T-helper 1 cell treated with Interleukin-12 subunit alpha and Interleukin-12 subunit beta and Interleukin-4 antibody, amounts not matched to agents 30 ng/mL and 1 ng/mL, for 36 hours (primary cell): ENCODE measurements at regions not wholly inside any gene's neighbourhood (a gene's known extent, or its start where the extent isn't known, plus 50 kb on each side); places are given as distances from the start of the nearest gene placed in this dataset.
"Not testable (repeated sequence)": the region's sequence is repeated elsewhere in the genome, so short reads cannot be mapped to it uniquely, and the experiment has no call there.

Experiments used
- intact Hi-C: fragments of 100-400 bp; cut with micrococcal nuclease; formaldehyde crosslinking; loops from one replicate; pipeline ENCODE4 v1.15.1; 2024

DNA sequence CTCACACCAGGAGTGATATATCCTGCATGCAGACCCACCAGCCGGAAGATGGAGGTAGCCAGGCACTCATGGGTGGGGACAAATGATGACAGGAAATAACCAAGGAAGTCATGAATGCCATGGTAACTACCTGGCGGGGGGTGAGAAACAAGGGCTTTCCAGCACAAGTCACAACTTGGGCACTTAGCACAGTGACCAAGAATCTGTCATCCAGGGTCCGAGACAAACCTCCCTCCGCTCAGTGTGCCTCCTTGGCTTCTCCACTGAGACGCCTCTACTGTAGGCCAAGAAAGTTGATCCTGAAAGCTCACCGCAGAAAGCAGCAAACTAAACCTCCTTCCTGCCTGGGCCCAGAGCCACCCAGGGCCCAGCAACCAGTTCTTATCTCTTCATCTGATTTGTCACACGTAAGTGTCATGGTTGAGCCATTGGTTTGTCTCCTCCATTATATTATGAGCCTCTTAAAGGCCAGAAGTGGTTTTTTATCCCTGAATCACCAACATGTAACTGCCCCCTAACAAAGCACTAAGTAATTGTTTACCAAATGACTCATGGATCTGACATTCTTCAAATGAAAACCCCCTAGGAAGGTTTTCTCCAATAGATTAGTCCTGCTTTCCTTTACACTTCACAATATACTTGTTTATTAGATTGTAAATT is 84.3 kb upstream of the TAB2 start:
- intact Hi-C loops: loop anchor here (1.0 to 2.0 kb wide), 3 partner anchors 15 to 52 kb away; no protein-coding TSS in a partner anchor

DNA sequence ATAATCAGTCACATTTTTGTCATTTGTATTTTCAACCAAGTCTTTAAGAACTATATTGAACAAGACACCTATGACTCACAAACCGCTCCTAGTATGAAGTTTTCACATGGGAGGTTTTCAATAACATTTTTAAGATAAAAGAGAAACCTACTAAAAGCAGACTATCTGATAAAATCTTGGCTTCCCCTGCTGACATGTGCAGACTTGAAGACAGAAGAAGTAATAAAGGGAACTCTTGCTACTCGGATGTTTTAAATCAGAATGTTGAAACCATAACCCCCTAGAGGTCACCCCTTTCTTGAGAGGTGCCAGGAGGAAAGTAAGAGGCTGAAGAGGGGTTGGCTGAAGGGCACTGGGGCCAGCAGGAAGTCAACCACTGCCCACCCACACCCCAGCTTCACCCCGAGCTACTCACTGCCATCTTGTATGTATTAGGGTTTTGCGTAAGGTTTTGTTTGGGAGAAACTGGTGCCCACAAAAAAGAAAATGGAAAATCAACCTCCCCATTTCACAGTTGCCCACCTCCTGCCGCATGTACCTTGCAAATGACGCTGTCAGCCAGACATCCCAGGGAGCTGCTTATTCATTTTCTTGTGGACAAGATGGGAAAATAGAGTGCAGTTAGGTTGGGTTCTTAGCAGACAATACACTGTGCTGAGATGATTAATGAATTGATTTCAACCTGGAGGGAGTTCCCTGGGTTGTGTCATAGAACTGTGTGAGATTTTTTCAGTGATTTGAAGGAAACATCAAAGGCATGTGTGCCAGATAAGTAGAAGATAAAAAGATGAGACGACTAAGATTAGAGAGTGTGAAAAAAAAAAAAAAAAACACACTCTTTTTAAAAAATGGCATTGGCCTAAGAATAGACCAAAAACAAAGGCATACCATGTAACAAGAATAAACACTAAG is 83.2 kb upstream of the TAB2 start:
- intact Hi-C loops: loop anchor here (1.0 to 2.0 kb wide), 11 partner anchors 15 to 260 kb away; partner anchors contain the start of gene TAB2

DNA sequence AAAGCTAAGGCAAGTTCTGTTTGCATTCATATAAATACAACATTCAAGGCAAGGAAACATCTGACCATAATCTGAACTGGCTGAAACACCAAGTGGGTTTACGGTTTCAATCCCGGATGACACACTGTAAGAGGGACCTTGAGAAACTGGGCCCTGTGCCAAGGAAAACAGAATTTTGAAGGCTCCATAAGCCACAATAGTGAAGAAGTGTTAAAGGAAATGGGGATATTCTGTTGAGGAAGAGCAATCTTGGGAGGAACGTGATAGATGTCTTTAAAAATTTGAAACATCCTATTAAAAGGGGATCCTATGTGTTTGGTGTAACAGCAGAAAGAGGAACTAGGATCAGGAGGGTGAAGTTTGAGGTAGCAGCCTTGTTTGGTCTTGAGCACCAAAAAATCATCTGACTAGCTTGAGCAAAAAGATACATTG is 82.4 kb upstream of the TAB2 start:
- intact Hi-C loops: loop anchor here (2.0 kb wide), 1 partner anchor 260 kb away; no protein-coding TSS in a partner anchor

DNA sequence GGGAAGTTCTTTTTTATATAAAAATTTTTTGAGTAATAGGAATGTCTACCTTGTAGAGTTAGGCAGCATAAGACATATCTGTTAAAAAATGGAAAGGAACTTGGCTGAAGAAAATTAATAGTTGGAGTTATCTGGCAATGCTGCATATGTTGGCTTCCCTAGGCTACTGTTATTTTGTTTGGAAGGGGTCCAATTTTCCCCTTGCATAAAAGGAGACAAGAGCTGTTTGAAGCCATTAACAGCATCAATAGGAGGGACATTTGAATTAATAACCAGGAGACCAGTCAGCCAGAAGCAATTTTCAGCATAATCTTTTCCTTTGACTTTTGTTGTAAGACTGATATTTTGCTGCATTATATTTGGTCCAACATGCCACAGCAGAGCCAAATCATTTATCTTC is 80.9 kb upstream of the TAB2 start:
- intact Hi-C loops: no loop called here

DNA sequence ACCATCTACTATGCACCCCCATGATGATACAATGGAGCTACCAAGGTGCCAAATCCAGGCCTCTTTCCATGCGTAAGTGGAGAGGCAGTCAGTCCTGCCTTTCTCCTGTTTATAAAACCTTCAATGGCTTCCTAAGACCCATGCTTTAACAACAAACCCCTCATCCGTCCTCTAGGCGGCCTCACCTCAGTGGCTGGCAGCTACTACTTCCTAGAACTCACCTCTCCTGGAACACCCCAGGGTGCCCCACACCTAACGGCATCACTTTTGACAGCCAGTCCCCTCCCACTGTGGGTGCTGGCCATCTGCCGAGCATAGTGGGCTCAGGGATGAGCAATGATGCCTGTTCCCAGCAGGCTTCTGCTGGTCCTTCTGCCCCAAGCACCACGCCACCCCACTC is 80.0 kb upstream of the TAB2 start:
- intact Hi-C loops: no loop called here

DNA sequence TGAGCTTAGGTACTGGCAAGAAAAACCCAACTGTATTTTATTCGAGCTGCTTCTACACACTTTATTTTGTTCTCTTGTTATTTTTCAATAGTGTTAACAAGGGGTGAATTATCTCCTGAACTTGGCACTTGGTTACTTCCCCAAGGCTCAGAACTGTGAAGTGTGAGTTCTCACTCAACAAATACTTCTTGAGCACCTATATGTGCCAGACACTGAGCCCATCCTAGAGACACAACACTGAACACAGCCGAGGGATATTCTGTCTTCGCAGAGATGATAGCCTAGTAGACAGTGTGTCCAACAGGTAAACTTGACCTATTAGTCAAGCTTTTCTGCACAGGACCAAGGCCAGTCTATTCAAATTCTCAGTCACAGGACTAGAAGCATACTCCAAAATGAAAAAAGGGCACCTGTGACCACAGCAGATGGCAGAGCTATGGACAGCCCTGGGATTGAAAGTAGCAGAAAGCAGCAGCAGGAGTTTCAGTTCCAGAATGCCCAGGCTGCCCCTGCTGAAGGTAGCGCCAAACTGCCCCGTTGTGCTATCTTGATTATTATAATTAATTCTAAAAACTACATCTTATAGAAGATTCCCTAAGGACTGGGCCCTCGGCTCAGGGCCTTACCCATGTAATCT is 77.8 kb upstream of the TAB2 start:
- intact Hi-C loops: no loop called here

DNA sequence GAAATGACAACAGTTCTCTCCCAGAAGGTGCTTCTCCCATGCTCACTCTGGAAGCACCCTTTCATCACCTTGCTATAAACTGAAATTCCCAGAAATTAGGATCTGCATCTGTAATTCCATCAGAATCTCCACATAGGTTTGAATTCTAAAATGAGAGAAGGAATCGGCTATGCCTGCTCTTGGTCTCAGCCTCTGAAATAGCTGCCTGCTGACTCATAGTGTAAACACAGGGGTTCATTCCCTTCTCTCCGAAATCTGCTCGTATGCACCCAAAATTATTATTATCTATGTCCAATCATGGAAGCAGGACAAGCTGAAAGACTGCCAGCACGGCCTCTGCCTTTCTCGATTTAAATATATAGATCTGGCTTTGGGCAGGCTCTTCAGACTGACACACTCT is 74.6 kb upstream of the TAB2 start:
- intact Hi-C loops: no loop called here

DNA sequence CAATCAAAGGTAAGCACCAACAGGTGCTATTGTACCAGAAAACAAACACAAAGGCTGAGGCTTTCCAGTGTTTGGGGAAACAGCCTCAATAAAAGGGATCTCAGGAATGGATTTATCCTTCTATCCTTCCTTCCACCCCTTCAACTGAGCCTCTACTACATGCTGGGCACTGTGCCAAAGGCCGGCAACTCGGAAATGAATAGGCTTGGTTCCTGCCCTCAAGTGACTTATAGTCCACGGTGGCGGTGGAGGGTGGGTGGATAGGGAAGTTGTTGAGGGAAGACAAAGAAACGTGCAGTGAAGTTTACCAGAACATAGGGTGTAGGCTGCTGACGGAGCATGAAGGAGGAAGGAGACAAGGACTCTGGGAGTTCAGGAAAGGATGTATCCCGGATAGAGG is 73.4 kb upstream of the TAB2 start:
- intact Hi-C loops: no loop called here

DNA sequence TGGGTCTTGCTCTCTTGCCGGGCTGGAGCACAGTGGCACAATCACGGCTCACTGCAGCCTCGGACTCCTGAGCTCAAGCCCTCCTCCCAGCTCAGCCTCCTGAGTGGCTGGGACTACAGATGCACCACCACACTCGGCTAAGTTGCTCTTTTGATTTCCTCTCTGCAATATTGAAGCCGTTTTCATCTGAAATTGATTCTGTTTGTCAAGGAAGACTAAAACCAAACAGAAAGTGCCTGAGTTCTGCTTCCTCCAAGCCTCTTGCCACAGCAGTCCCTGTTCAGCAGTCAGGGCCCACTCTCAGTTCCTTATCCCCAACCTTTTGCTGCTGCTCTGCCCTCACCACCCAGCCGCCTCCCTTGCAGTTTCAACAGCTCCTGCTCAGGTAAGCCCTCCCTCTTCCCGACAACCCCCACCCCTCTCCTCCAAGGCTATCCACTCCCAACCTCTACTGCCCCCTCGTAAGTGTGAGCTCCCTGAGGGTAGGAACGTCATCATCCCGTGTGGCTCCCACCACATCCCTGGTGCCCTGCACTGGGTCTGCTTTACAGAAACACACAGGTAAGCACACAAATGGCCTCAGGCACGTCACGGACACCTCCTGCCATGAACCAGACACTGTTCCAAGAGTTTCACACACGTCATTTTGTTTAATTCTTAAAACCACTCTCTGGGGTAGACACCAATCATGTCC is 70.7 kb upstream of the TAB2 start:
- intact Hi-C loops: no loop called here

DNA sequence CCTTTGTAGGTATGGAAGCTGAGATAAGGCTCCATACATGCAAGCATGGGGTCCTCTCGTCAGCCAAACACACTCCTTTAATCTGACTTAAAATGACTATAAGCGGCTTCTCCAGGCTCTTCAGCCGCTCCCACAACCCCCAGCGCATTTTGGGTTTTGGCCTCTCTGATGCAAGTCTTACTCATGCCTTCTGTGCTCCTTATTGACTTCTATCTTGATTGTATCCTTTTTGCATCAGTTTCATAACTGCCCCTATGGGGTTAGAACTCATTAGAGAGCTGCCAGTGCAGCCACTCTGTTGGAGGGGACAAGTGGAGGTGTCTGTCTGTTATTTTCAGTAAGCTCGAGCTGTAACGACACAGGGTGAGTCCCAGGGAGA is 70.1 kb upstream of the TAB2 start:
- intact Hi-C loops: no loop called here

DNA sequence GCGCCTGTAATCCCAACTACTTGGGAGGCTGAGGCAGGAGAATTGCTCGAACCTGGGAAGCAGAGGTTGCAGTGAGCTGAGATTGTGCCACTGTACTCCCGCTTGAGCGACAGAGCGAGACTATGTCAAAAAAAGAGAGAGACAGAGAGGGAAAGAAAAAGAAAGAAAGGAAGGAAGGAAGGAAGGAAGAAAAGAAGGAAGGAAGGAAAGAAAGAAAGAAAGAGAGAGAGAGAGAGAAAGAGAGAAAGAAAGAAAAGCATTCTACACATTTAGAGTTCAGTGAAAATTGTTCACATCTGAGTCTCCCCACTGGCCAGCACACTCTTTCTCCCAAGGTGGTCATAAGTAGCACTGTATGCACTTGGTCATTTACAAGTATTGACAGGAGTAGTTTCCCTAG is 69.2 kb upstream of the TAB2 start:
- intact Hi-C loops: not testable (repeated sequence)

DNA sequence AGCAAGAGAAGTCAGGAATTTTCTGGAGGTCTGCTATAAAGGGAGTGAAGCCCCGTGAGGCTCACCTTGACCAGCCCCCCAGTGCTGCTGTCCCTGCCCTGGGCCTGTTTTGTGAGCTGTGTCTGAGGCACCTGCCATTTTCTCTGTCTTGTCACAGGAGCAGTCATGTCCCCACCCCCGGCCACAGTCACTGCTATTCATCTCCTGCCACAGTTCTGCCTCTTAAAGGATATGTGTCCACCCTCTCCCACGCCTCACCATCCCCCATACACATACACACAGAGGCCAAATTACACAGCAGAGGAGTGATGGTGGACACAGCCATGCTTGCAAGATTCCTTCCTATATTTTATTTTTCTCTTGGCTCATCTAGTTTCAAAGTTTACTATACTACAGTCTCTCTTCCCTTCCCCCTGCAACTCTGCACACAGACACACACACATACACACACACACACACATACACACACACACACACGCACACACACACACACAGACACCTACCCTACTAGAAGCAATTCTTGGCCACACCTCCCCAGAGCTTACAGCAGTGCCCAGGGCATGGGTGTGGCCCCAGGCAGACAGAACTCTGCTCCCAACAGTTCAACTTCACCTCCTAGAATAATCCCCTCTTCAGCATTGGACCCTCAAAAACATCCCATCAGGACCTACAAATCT is 68.7 kb upstream of the TAB2 start:
- intact Hi-C loops: loop anchor here (1.0 kb wide), 1 partner anchor 15 kb away; no protein-coding TSS in a partner anchor

DNA sequence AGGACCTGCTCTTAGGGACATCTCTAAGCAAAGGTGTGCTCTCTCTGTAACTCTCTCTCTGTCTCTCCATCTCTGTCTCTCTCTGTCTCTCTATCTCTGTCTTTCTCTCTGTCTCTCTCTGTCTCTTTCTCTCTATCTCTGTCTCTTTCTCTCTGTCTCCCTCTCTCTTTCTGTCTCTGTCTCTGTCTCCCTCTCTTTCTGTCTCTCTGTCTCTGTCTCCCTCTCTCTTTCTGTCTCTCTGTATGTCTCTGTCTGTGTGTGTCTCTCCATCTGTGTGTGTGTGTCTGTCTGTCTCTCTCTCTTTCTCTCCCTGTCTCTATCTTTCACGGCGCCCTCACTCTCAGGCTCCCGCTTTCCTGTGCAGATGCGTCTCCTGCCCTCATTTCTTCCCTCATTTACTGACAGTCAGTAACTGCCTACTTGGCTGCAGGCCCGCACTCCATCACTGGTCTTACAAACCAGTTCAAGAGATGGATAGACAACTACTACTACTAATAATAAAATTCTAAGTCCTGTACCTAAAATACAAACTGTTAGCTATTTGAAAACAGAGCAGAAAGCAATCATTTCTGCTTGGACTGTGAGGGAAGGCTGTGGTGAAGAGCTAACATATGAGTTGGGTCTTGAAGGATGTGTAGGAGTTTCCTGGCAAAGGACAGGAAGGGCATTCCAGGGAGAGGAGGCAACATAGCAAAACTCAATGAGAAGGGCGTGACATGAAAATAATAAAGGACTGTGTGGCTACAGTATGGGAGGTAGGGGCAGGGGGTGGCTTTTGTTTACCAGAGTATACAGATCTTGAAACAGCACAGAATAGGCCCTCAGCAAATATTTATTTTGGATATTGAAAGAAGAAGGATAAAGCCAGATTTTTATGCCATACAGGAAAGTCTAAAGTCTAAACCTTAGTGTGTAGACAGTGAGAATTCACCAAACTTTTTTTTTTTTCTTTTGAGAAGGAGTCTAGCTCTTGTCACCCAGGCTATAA is 67.8 kb upstream of the TAB2 start:
- intact Hi-C loops: loop anchor here (1.0 kb wide), 1 partner anchor 15 kb away; no protein-coding TSS in a partner anchor

DNA sequence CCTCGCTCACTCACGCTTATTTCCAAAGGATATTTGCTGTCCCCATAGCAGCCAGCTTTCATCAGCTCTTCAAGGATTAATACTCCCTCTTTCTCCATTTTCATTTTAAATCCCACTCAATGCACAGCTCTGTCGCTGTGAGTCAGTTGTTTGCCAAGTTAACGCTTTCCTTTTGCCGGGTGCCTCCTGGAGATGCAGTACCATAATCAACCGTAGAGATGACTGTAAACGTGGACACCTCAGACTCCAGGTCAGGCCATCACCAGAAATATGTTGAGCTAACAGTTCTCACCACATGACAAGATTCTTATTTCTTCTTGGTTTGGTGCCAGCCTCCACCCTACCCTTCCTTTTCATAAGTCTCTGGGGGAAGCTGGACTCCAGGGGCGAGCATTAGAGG is 66.6 kb upstream of the TAB2 start:
- intact Hi-C loops: no loop called here

DNA sequence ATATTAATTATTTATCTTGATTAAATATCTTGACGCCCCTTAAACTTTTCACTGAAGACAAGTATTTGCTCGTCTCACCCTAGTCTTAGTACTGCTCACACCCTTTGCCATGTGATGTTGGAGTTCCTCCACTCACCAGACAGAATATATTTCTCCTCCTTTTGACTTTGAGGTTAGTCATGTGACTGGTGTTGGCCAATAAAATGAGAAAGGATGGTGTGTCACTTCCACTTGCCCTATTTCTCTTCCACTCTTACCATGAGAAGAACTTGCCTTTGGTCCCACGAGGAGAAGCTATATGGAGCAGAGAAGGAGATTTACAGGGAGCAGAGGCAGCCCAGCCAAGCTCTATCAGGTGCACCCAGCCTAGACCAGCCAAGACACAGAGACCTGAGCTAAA is 64.9 kb upstream of the TAB2 start:
- intact Hi-C loops: no loop called here

DNA sequence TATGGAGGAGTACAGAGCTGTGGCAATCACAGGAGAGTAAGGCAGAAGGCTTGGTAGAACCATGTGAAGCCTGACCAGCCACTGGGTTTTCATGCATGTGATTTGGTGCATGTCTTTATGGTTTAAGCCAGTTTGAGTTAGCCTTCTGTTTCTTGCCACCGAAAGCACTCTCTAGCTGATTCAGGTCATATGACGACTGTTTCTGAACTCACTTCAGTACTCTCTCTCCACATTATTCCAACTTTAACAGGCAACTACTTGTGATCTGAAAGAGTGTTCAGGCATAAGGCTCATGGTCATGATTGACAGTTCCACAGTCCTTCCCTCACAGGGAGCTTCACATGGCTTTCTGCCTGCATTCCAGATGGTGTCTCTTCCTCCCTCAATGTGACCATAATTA is 63.3 kb upstream of the TAB2 start:
- intact Hi-C loops: no loop called here

DNA sequence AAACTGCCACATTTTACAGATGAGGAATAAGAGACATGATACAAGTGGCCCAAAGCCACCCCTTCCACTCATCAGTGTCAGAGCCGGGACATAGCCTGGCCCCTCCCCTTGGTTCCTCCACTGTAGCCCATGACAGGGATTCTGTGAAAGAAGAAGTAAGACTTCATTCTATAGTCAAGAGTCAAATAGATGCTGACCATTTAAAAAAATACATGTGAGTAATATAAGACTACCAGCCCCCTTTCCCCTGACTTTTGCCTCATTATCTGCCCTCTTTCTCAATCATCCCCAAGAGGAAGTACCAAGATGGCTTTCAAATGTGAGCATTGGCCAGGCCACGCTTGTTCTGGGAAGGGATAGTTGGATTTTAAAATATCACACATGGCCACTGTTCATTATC is 57.8 kb upstream of the TAB2 start:
- intact Hi-C loops: no loop called here

DNA sequence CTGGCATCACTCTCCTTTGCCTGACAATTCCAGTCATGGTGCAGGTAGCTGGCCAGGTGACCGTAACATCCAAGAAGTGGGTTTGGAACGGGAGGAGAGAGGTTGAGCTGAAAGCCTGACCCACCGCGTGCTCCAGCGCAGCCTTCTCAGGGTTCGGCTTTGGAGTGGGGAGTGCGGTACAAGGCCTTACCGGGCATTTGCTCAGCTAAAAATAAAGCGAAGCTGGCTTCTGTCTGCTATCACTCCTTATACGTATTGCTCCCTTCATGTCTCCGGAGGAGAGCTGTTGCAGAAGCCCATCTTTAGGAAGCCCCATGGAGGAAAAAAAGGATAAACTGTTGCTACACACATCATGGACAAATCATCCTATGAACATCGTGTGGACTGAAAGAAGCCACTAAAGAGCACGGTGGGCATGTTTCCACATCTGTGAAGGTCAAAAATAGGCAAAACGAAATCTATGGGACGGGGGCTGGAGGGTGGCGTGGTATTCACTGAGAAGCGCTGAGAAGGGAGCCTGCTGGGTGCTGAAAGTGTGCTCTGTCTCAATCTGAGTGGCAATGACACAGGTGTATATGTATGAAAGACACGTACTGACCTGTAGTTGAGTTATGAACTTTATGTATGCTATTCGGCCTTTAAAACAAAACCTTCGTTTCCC is 57.2 kb upstream of the TAB2 start:
- intact Hi-C loops: no loop called here
